Fibroblast of lung (primary cell): ENCODE measurements at regions not wholly inside any gene's neighbourhood (a gene's known extent, or its start where the extent isn't known, plus 50 kb on each side); places are given as distances from the start of the nearest gene placed in this dataset.

Source experiments
- EZH2 ChIP-seq: IDR thresholded peaks from 2 replicates; pipeline ENCODE4 v1.5.1; 2012; ENCODE audit warnings: low read length, control low read depth, mild to moderate bottlenecking; ENCODE audit errors: missing control alignments
- TF ChIP-seq, protein P1 (sequence below), 2 donors: IDR thresholded peaks in 1 of 2; conservative IDR thresholded peaks in 1 of 2; 1 replicate in 1 of 2; 2 replicates in 1 of 2; pipeline ENCODE4 v1.5.1; 2011 to 2012; ENCODE audit warnings: low read length in 2 of 2, control low read depth in 1 of 2, inconsistent platforms in 1 of 2, low read depth in 1 of 2, mild to moderate bottlenecking in 1 of 2

DNA sequence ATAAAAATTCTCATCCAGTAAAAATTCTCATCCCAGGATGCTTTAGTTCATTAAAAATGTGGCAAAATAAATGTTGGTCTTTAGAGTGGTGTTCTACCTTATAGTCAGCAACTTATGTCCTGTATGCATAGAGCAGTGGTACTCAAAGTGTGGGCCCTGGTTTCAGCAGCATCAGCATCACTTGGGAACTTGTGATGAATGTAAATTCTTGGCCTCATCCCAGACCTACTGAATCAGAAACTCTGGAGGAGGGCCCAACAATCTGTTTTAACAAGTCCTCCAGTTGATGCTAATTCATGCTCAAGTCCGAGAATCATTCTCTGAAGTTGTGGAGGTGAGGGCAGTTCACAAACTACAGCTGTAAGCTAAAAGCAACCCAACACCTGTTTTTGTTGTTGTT, 307.3 kb upstream of the SATB1 start:
- TF ChIP-seq EZH2, result no peak
- TF ChIP-seq, protein P1, sequence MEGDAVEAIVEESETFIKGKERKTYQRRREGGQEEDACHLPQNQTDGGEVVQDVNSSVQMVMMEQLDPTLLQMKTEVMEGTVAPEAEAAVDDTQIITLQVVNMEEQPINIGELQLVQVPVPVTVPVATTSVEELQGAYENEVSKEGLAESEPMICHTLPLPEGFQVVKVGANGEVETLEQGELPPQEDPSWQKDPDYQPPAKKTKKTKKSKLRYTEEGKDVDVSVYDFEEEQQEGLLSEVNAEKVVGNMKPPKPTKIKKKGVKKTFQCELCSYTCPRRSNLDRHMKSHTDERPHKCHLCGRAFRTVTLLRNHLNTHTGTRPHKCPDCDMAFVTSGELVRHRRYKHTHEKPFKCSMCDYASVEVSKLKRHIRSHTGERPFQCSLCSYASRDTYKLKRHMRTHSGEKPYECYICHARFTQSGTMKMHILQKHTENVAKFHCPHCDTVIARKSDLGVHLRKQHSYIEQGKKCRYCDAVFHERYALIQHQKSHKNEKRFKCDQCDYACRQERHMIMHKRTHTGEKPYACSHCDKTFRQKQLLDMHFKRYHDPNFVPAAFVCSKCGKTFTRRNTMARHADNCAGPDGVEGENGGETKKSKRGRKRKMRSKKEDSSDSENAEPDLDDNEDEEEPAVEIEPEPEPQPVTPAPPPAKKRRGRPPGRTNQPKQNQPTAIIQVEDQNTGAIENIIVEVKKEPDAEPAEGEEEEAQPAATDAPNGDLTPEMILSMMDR (conservative IDR thresholded peaks at IDR 0.05 in 1 of 2, IDR thresholded peaks at IDR 0.05 in 1 of 2; ENCODE audit: low read depth in 1 of 2, low read length in 2 of 2), result no peak
